SW 1271 (cell line): ENCODE measurements at regions not wholly inside any gene's neighbourhood (a gene's known extent, or its start where the extent isn't known, plus 50 kb on each side); places are given as distances from the start of the nearest gene placed in this dataset.

Experiments used
- DNase-seq, 2 experiments: peaks; one replicate each; lab custom pipeline; 2025; lab: John Stamatoyannopoulos, UW

DNA sequence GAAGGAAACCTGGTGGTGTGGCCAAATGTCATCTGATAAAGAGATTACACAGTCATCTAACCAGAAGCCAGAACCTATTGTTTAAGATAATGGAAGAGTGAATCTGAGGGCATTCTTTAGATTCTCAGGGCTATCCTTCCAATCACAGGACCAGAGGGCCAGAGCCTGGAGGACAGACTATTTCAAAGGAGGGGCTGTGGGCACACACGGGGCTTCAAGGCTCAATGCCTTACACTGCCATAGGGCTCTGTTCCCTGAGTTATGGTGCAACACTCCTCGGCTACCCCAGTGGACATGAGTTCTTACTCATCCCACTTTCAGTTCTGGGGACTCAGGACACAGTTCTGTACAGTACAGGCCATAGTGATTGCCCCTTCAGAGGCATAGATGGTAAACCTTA lies 343.9 kb upstream of the ALCAM start:
- DNase-seq = no peak

DNA sequence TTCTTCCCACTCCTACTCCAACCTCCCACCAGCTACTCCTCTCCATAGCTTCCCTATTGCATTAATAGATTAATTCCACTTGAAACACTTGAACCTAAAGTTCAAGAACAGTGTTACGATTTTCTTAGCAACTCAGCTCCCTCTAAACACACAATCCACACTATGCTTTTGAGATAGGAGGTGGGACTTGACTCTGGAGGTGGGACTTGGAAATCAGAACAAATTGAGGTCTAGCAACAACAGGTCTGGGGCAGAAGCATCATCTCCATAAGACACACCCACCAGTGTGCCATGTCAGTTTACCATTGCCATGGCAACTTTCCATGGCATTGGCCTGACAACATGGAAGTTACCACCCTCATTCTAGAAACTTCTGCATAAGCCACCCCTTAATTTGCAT lies 336.5 kb upstream of the ALCAM start:
- no peak for DNase-seq

DNA sequence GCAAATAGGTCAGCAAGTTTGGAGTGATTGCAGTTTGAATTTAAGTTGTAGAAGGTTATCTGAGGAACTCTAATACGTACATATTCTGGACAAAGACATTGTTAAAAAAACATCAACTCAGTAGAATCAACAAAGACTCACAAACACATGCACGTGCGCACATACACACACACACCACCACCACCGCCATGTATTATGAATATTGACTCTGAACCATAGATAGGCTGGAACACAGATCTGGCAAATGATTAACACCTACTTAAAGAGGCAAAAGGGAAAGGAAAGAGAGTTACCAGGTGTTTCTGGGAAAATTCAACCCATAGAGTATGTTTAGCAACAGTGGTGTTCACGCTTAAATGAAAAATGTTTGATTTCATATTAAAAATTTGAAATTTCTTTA lies 334.2 kb upstream of the ALCAM start:
- no peak for DNase-seq

DNA sequence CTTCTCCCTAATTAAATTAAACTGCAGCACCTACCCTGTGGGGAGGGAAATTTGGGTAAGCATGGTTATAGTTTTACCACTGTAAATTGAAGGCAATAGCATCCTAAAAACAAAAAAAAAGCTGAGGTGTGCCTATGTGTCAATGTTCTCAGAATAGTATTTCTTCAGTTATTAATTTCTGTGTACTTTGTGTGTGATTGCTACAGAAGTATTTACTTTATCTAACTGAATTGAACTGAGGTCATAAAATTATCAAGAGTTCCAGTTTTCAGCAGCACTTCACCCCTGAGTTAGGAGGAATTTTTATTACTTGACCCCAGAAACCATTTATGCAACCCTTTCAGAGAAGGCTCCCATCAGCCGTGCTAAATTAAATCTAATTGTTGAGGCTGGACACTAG lies 333.6 kb upstream of the ALCAM start:
- DNase-seq = no peak

DNA sequence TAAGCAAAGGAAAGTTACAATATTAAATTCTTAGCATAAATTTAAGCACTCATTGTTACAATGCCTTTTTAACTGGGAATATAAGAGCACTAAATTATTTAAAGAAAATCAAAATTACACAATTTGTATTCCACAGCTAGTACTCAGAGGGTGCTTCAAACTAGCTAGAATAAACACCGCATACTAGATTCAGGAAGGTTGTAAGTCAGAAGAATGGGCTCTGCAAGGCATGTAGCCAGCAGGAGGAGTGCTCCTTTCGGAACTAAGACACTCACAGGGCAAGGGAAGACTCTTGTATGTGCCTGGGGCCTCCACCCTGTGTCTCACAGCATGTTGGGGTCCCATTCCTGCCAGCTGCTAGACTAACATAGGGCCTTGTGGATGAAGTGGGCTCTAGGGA lies 327.7 kb upstream of the ALCAM start:
- no peak for DNase-seq

DNA sequence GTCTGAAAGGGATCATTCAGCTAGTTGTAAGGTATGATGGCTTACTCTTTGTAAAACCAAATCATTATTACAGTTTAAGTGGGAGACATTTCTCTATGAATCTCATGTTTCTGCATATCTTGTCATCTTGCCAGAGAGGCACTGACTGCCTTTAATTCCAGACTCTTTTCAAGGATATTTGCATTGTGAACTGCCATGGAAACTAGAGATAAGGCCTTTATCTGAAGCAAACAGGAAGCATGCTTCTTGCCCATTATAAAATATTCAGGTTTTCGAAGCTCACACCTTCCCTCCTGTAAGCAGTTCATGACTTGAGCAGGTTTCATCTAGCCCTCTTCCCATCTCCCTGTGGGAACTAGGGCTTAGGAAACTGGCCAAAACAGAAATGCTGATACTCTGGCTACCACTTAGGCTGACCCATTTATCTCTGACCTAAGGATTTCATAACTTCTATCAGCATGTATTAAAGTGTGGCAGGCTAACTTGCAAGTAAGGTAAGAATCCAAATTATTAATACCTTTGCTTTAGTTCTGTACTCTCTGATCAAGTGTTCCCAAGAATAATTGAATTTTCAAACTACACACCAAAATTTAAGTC lies 326.6 kb upstream of the ALCAM start:
- no peak for DNase-seq

DNA sequence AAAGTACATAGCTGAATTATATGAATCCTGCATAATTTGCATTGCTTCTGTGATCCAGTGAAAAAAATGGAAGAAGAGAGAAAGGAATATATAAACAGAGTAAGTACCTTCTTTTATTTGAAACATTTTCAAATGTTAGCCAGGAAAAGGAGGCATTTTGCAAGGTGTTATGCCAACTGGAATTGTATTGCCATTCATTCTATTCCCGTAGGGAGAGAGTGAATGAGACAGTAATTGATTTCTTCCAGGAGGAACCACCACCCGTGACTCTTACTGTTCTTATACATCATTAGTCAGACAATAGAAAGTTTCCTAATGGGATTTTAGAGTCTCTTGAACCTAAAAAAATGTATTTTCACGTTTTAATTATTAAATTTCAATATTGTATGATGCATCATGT lies 324.1 kb upstream of the ALCAM start:
- DNase-seq = no peak

DNA sequence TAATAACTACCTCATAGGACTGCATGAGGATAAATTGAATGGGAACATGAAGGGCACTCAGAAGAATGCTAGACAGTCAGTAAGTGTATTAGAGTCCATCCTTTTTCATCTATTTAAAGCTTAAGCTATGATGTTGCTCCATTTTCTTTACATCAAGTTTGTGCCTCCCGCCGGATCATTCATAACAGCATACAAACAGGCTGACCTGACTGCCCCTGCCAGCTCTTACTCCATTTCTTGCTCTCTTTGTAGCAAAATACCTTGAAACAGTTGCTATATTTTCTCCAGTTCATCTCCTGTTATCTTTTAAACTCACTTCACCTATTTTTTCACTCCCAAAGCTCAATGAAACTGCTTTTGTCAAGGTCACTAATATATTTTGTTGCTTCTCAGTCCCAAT lies 315.6 kb upstream of the ALCAM start:
- no peak for DNase-seq

DNA sequence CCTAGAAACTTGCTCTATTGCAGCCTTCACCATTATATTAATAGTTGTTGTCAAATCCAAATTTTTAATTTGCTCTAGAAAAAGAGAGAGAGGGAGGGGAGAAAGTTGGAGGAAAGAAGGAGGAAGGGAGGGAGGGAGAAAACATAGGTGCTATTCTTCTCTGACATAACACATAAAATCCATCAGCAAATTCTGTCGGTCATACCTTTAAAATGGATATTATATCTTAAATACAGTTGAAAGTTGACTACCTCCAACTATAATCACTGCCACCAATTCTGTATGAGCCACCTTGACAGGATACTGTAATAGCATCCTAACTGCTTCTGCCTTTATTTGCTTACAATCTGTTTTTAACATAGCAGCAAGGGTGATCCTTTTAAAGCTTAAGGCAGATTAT lies 314.7 kb upstream of the ALCAM start:
- DNase-seq = no peak

DNA sequence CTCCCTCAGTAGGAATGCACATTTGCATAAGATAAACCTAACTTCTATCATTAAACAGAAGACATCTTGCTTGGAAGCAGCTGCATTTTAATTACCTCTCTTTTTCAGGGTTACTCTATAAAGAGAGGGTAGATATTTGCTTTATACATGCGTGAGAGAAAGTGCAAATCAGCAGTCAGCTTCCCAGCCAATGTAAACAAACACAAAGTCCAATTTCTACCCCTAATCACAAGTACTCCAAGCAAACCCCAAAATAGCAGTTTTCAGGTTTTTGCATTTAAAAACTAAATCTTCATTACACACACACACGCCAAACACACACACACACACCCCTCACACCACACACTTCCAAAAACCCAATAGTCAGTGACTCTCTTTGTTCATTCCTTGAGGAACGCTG lies 303.9 kb upstream of the ALCAM start:
- no peak for DNase-seq

DNA sequence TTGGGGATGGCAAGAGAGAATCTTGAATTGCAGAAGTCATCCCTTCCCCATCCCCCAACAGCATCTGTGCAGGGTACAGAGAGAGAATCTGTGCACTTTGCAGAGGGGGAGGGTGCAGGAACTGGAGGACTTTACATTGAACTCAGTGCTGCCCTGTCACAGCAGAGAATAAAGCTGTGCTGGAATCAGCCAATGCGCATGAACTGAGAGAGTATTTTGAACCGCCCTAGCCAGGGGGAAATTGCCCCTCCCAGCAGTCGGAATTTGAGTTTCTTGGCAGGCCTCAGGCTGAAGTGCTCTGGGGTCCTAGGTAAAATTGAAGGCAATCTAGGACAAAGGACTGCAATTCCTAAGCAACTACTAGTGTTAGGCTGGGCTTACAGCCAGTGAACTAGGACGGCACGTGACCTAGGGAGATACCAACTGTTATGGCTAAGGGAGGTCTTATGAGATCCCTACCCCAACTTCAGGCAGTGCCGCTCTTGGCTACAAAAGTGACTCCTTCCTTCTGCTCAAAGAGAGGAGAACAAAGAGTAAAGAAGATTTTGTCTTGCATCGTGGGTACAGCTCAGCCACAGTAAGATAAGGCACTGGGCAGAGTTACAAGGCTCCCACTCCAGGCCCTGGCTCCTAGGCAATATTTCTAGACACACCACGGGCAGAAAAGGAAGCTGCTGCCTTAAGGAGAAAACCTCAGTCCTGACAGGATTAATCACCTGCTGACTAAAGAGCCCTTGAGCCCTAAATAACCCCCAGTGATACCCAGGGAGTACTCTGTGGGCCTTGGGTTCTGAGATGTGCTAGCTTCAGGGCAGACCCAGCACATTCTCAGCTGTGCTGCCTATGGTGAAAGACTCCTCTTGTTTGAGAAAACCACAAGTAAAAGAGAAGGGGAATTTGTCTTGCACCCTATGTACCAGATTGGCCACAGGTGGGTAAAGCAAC lies 300.5 kb upstream of the ALCAM start:
- no peak for DNase-seq

DNA sequence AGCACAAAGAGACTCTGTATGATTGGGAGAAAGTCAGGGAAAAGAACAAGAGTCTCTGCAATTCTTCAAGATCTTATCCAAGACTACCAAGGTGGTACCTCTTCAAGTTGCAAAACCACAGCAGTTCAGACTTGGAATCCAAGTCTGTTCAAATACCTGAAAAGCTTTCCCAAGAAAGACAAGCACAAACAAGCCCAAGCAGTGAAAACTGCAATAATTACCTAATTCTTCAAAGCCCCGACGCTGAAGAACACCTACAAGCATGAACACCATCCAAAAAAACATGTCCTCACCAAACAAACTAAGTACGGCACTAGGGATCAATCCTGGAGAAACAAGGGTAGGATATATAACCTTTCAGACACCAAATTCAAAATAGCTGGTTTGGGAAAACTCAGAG lies 299.3 kb upstream of the ALCAM start:
- no peak for DNase-seq

DNA sequence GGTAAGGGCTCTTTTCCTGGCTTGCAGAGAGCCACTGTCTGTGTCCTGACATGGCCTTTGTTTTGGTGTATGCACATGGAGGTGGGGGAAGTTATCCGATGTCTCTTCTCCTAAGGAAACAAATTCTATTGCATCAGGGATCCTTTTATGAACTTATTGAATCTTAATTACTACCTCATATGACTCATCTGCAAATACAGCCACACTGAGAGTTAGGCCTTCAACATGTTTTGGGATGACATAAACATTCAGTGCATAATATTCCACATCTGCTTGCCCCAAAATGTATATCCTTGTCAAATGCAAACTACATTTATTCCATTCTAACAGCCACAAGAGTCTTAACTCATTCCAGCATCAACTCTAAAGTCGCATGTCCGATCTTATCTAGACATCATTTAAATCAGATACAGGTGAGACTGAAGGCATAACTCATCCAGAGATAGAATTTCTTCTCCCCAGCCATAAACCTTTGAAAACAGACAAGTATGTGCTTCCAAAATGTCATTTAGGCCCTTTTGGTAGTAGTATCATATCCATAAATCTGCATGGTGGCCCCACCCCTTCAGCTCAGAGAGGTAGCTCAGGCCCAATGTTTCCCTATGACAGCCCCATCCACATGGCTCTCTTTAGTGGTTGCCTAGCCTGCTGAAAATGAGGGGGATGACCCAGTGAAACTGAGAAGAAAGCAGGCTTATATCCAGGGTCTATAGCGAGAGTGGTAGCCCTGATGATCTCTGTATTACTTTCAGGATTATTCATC lies 289.5 kb upstream of the ALCAM start:
- DNase-seq = no peak

DNA sequence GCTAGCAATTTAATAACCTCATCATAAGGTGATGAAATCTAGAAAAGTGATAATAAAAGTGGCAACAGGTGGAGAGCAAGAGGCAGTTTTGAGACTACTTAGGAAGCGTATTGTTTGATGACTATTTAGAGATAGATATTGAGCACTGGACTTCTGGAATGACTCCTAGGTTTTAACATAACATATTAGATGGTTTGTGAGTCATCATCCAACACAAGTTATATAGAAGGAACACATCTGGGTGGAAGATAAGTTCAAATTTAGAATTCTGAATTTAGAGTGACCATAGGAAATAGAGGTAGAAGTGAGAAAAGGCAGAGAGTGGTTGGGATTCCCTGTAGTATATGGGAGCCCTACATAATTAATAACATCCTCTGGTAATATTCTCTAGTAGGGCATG lies 282.8 kb upstream of the ALCAM start:
- no peak for DNase-seq

DNA sequence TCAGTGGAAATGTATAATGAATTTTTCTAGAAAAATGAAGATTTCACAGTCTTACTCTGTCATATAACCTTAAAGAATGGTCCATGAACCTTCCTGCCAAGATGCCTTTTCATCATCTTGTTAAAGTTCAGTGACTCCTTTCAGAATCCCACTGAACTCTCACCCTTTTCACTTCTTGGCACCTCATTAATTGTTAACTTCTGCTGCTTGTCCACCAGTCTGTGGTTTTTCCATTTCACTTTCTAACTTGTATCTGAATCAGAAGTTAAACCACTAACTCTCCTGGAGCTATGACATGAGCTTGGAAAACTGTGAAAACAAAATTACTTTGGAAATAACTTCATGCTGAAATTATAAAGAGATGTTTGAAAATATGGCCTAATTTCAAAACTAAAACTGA lies 281.2 kb upstream of the ALCAM start:
- DNase-seq = no peak

DNA sequence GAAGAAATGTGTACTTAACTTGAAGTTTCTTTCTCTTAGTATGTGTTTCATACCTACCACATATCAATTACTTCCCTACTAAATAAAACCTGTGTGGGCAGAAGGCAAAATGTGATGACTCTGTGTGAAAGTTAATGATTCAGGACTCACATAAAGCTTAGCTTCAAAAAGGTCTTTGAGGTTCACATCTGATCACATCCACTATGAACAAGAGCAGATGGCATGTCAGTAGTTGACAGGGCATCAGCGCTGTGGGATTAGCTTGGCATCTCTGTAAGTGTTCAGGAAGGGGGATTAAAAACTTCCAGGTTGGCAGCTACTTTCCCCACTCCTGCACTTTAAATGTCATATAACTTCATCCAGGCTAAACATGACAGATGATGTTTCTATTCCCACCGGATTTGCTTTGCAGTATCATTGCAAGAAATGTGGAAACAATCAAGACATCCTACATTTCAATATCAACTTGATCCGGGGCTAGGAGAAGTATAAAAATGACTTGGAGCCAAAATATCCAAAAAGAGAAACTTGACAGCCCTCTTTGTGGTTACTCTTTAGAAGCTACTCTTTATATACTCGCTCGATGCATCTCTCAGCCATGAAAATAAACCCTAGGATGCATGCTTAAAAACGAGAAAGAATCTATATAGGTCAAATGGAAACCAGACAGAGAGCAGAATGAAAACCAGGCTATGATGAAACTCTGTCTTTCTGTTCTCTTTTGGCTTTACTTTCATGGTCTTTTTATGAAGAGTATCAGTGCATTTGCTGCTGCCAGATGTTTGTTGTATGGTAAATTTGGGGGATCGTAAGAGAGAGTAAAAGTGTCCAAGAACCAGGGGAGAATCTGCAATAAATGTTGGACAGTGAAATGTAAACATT lies 273.1 kb upstream of the ALCAM start:
- DNase-seq = no peak

DNA sequence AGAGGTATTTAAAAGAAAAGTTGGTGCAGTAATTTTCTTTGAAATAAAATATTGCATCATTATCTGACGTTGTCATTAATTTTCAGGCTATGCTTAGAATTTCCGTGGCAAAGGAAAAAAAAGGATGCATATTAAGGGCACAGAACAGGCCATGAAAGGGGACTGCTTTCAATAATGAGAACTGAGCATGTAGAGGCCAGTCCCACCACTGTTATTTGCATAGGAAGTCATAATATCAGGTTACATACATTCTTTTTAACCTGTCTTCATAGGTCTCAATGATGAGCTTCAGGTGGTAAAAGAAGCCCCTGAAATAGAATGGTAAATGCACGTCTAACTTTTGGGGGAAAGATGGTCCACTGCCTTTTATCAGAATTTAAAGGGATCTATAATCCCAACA lies 272.1 kb upstream of the ALCAM start:
- DNase-seq = no peak

DNA sequence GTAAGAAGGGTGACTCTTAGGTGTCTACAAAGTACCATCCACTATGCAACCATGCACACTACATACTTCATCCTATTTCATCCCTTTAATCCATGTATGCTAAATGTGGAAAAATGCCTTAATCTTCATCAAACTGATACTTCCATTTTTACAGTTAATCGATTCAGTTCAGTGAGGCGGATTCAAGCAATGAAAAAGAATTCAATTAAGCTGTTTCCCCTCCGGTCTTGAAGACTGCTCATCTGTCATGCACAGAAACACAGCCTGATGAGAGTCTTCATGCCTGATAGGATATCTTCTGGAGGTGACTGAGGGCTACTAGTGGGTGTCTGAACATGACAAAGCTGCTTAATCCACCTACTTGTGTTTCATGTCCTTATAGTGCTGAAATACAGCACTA lies 270.6 kb upstream of the ALCAM start:
- no peak for DNase-seq

DNA sequence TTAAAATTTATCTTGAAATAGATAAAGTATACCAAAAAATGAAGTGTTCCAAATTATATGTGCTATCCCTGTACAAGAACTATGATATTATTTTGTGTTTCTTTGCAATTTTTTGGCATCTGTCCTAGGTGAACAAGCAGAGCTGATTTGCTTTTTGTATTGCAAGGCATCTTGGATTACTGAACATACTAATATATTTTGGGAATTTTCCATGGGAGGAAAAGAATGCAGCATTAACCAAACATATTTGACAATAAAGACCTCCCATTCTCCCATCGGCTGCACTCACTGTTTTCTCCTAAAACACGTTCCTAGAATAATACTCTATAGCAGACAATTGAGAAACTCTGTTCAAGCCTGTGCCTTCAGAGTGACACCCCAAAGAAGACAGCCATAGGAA lies 265.1 kb upstream of the ALCAM start:
- DNase-seq = no peak

DNA sequence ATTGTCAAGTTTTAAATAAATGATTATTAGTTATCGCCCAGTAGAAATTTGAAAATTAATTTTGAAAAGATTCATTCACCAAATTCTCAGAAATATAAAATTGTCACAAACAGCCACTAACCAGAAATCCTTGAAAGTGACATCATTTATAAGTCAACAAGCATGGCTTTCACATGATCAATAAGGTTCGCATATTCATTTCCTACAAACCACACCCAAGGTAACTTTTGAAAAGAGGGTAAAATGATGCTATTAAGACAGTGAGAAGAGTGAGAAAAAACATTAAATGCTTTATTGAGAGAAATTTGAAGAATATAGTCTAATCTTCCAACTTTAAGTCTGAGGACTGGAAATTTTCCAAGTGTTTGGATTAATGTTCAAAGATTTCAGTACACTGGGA lies 263.6 kb upstream of the ALCAM start:
- DNase-seq = no peak

DNA sequence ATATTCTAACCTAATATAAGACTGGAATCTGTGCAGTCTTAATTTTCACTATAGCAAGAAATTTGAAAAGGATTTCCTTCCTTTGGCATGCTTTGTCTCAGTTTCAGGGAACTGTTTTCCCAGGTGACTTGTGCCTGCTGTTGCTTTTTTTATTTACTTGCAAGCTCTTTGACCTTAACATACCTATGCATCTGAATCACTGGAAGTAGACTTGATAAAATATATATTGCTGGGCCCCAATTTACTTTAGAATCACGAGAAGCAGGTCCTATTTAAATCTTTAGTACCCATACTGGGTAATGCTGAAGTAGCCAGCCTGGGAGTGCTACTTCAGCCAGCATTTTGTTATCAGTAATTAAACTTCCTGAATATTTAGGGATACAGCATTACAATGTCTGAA lies 257.9 kb upstream of the ALCAM start:
- no peak for DNase-seq

DNA sequence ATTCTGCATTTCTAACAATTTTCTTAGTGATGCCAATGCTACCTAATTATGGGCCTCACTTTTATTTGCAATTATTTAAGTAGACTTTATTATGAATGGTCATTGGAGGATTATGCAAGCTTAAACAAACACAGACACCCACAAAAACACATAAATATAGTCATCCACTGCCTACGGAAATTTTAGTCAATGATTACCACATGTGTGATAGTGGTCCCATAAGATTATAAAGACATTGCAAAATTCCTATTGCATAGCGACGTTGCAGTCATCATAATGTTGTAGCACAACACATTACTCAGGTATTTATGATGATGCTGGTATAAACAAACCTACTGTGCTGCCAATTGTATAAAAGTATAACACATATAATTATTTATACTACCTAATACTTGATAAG lies 247.8 kb upstream of the ALCAM start:
- no peak for DNase-seq
